Occipital lobe (tissue), 1 donor: ENCODE measurements at regions not wholly inside any gene's neighbourhood (a gene's known extent, or its start where the extent isn't known, plus 50 kb on each side); places are given as distances from the start of the nearest gene placed in this dataset.
"Not testable (repeated sequence)": the region's sequence is repeated elsewhere in the genome, so short reads cannot be mapped to it uniquely, and the experiment has no call there.

Experiments
- DNase-seq: peaks from one replicate; lab custom pipeline; 2025; lab: John Stamatoyannopoulos, UW

- not testable (repeated sequence) for DNase-seq
Measured at GRCh38 chr1:146355373-146355772, 126.6 kb upstream of the NOTCH2NLA start.

GRCh38 chr1:146326863-146327262, 98.0 kb upstream of the NOTCH2NLA start:
- DNase-seq = not testable (repeated sequence)

- DNase-seq = not testable (repeated sequence)
Measured at GRCh38 chr1:146324463-146324862, 95.6 kb upstream of the NOTCH2NLA start.

GRCh38 chr1:146323302-146323701, 94.5 kb upstream of the NOTCH2NLA start:
- DNase-seq = not testable (repeated sequence)

- not testable (repeated sequence) for DNase-seq
Measured at GRCh38 chr1:146322893-146323292, 94.1 kb upstream of the NOTCH2NLA start.

GRCh38 chr1:146318715-146319114, 89.9 kb upstream of the NOTCH2NLA start:
- not testable (repeated sequence) for DNase-seq

GRCh38 chr1:146317785-146318184, 89.0 kb upstream of the NOTCH2NLA start:
- not testable (repeated sequence) for DNase-seq

GRCh38 chr1:146314449-146315246, 85.8 kb upstream of the NOTCH2NLA start:
- not testable (repeated sequence) for DNase-seq

- DNase-seq = not testable (repeated sequence)
Measured at GRCh38 chr1:146310579-146310978, 81.8 kb upstream of the NOTCH2NLA start.

GRCh38 chr1:146309427-146309826, 80.6 kb upstream of the NOTCH2NLA start:
- DNase-seq = not testable (repeated sequence)

GRCh38 chr1:146308892-146309291, 80.1 kb upstream of the NOTCH2NLA start:
- DNase-seq = not testable (repeated sequence)

- not testable (repeated sequence) for DNase-seq
Measured at GRCh38 chr1:146308152-146308551, 79.3 kb upstream of the NOTCH2NLA start.

GRCh38 chr1:146307632-146308031, 78.8 kb upstream of the NOTCH2NLA start:
- not testable (repeated sequence) for DNase-seq

GRCh38 chr1:146306651-146307050, 77.8 kb upstream of the NOTCH2NLA start:
- not testable (repeated sequence) for DNase-seq

- not testable (repeated sequence) for DNase-seq
Measured at GRCh38 chr1:146305442-146305841, 76.6 kb upstream of the NOTCH2NLA start.

GRCh38 chr1:146298575-146298897, 69.7 kb upstream of the NOTCH2NLA start:
- DNase-seq = not testable (repeated sequence)

GRCh38 chr1:146297781-146298574, 69.2 kb upstream of the NOTCH2NLA start:
- not testable (repeated sequence) for DNase-seq

- not testable (repeated sequence) for DNase-seq
Measured at GRCh38 chr1:146292940-146293936, 64.4 kb upstream of the NOTCH2NLA start.

GRCh38 chr1:146292424-146292823, 63.6 kb upstream of the NOTCH2NLA start:
- not testable (repeated sequence) for DNase-seq

- not testable (repeated sequence) for DNase-seq
Measured at GRCh38 chr1:146287881-146288280, 59.1 kb upstream of the NOTCH2NLA start.

GRCh38 chr1:146284760-146285159, 55.9 kb upstream of the NOTCH2NLA start:
- not testable (repeated sequence) for DNase-seq
